NCI-H748 (cell line): ENCODE measurements at regions not wholly inside any gene's neighbourhood (a gene's known extent, or its start where the extent isn't known, plus 50 kb on each side); places are given as distances from the start of the nearest gene placed in this dataset.
"Not testable (repeated sequence)": the region's sequence is repeated elsewhere in the genome, so short reads cannot be mapped to it uniquely, and the experiment has no call there.

Experiments used
- DNase-seq: peaks from one replicate; lab custom pipeline; 2025; ENCODE audit not compliant: unreplicated experiment; lab: John Stamatoyannopoulos, UW

DNA sequence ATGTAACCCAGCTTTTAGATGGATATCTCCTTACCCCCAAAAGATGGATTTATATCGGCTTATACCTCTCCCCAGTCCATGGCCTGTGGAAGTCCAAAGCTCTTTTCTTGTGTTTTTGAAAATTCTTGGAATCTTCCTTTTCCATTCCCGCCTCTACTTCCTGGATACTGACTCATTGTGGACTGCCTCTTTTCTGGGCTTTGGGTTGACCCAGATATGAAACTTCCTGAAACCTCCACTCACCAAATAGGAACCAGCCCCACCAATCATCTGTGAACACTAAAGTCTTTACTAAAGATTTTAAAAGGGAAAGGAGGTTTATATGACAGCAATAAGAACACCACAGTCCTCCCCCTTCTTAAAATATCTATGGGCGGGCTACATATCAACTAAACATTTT lies 163.4 kb upstream of the SYN3 start:
- no peak for DNase-seq

DNA sequence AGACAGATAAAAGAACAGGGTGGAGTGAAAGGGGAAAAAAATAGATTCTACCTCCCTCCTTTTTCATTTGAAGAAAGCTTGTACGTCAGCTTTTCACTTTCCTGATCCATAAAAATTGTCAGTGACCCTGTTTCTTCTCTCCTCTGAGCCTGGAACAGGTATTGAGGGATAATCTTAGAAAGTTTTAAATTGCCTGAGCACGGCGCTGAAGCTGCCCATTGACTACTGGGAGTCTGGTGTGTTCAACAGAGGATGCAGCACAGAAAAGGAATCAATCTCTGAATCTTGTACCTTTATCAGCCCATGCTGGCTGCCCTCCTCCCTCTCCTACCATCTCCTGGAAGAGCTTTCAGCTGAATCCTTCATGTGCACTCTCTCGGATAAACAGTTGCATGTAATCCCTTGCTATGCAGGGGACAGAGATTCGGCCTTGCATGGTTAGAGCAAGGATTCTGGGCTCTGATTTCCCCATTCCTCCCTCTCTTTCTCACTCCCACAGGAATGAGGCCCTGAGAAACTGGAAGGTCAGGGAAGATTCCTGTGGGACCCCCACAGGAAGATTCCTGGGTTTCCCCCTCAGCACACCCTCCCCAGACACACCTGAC lies 162.4 kb upstream of the SYN3 start:
- no peak for DNase-seq

DNA sequence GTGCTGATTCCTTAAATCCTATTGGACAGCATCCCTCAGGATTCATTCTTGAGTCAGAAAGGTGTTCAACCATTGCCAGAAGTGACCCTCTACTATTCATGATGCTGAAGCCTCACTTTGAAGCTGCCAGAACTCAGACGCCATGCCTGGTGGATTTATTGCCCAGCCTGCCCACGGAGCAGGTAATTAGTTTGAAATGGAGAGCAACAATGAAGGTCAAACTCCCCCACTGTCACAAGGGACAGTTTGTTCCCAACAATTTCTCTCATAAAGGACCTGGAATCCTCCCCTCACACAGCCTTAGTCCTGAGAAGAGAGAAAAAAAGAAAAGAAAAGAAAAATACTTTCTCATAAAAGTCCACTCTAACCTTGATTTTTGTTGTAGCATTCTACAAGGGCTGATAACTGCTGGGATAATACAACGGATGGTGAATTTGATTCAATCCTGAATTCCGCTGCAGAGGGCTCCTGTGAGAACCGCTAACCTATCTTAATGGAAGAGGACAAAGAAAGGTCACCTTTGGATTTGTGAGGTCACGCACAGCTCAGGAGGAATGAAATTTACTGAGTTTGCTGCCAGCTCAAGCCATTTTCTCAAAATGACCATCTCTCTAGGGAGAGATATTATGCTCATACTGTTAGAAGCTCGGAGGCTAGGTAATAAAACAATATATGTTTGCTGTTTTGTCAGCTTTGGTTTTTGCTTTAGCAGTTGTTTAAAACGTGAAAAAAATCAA lies 161.6 kb upstream of the SYN3 start:
- no peak for DNase-seq

DNA sequence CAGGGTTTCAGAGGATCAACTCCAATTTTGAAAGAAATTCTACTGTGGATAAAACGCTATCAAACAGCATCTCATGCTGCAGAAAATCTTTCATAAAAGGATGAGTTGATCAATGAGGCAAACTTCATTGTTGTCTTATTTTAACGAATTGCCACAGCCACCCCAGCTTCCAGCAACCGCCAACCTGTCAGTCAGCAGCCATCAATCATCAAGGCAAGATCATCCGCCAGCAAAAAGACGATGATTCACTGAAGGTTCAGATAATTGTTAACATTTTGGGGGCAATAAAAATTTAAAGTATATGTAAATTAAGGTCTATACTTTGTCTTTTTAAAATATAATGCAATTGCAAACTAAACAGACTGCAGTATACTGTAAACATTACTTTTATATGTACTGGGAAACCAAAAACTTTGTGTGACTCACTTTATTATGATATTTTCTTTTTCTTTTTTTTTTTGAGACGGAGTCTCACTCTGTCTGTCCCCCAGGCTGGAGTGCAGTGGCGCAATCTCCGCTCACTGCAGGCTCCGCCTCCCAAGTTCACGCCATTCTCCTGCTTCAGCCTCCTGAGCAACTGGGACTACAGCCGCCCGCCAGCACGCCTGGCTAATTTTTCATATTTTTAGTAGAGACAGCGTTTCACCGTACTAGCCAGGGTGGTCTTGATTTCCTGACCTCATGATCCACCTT lies 155.3 kb upstream of the SYN3 start:
- DNase-seq, result no peak

DNA sequence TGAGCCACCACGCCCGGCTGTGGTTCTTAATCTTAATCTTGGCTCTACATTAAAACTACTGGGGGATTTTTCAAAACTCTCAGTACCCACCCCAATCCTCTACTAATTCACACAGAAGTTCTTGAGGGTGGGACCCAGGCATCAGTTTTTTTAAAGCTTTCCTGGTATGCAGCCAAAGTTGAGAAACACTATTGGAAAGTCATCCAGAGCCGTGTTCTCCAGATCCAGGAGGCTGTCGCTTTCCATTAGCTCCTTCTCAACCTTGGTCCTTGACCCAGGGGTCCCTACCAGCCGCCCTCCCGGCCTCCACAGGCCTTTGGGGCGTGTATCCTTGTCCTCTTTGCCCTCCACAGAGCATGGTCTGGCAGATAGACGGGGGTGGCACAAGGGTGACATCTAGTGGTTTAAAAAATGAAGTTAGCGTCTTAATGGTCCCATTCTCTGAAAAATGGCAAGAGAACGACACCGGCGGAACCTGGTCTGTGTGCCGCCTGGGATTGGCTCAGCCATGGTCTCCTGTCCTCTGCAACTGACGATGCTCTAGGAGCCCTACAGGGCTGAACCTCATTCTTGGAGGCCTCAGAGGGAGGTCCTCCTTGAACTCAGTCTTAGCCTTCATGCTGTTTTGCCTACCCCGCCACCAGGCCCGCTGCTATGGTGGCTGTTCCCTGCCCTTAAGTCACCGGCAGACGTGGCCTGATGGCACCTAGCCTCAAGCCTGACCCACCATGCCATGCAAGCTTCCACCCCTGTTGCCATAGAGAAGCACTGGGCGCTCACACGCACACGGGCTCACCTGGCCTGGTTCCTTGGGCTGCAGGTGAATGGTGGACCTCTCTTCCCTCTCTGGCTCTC lies 152.0 kb upstream of the SYN3 start:
- DNase-seq, result peak; percentile 26

DNA sequence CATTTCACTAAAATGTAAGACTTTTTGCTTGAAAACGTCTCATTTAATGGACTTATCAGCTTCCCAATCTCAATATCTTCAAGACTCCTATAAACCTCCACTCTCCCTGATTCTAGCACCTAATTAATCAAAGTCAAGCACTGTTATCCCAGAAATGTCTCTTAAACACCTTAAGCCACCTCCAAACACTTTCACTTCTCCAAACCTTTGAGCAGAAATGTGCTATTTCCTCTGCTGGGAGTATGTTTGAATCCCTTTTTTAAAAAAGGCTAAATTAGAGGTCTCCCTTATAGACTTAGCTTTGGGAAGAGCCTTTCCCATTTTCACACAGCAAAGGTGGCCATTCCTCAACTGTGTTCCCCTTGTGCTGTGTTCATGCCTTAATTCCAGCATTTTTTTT lies 146.2 kb upstream of the SYN3 start:
- no peak for DNase-seq

DNA sequence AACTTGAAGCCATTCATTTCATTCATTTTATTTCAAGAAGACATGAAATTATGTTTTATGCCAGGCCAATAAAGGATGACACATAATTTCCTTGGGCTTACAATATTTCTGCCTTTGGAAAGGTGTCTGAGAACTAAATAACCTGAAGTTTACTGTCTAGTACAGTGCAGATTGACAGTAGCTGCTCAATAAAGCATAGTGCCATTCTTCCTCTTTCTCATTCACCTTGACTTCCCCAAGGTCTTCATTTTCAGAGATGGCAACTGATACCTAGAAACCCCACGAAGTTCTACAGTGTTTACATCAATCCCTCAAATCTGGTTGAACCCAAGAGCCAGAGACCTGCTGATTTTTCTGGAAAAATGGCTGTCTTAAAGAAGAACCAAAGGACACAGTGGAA lies 144.3 kb upstream of the SYN3 start:
- DNase-seq, result no peak

DNA sequence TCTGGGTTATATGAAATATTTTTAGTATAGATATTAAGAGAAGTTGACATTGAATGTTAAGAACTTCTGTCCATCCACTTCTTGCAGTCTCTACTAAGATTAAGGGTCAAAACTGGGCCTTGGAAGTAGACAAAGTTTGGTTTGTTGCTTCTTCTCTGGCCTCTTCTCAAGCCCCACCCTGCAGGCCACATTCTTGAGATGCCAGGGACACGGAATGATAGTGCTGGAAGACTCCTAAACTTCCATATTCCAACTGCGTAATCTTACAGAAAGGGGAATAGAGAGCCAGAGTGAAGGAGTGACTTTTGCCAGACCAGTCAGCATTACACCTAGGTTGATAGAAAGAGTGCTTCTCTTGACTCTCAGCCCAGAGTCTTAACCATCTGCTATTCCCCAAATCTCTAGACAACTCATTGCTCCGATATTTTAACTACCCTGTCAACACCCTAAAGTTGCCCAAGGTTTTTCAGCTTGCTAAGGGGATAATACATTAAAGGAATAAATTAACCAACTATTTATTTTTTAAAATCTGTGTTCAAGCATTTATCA lies 136.4 kb upstream of the SYN3 start:
- DNase-seq, result no peak

DNA sequence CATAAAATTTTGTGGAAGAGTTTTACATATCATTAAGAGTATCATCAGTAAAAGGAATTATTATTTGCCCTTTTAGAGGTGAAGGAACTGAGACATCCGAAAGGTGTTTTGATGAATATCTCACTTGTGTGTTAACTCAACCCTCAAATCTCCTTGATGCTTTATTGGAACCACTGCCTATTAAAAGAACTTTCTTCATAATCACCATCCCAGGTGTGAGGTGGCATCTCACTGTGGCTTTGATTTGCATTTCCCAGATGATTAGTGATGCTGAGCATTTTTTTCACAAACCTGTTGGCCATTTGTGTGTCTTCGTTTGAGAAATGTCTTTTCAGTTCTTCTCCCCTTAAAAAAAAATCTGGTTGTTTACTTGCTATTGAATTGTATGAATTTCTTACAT lies 134.0 kb upstream of the SYN3 start:
- DNase-seq, result no peak

DNA sequence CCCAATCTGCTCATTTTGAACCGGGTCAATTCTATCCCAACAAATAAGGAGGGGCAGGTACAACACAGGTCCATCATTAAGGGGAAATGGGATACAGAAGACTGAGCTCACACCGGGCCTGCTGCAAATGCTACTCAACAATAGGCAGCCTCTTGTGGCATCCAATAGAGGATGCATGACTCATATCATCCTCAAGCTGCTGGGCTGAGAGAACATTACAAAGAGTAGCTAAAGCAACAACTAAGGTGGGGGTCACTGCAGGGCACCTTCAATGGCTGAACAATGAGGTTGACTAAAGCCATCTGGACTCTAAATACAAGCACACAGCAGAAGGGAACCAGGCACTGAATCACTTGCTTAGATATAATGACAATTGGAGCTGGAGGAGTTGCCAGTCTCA lies 130.1 kb upstream of the SYN3 start:
- DNase-seq, result no peak

DNA sequence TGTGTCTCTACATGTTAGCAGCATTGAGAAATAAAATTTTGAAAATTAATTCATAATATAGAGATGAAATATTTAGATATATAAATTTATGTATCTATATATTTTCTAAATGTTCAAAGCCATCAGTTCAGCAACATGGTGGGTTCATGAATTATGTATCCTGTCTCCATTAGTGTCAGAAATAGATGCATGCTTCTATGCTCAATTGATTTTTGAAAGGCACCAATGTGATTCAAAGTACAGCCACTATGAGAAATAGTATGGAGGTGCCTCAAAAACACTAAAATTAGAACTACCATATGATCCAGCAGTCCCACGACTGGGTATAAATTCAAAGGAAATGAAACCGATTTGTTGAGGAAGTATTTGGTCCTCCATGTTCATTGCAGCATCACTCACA lies 128.6 kb upstream of the SYN3 start:
- no peak for DNase-seq

DNA sequence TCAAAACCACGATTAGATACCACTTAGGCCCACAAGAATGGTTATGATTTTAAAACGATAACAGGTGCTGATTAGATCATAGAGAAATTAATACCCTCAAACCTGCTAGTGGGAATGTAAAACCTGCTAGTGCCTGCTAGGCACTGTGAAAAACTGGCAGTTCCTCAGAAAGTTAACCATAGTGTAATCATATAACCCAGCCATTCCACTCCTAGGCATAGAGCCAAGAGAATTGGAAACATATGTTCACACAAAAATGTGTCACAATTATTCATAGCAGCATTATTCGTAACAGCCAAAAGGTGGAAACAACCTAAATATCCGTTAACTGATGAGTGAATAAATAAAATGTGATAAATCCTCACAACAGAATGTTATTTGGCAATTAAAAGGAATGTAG lies 122.2 kb upstream of the SYN3 start:
- no peak for DNase-seq

DNA sequence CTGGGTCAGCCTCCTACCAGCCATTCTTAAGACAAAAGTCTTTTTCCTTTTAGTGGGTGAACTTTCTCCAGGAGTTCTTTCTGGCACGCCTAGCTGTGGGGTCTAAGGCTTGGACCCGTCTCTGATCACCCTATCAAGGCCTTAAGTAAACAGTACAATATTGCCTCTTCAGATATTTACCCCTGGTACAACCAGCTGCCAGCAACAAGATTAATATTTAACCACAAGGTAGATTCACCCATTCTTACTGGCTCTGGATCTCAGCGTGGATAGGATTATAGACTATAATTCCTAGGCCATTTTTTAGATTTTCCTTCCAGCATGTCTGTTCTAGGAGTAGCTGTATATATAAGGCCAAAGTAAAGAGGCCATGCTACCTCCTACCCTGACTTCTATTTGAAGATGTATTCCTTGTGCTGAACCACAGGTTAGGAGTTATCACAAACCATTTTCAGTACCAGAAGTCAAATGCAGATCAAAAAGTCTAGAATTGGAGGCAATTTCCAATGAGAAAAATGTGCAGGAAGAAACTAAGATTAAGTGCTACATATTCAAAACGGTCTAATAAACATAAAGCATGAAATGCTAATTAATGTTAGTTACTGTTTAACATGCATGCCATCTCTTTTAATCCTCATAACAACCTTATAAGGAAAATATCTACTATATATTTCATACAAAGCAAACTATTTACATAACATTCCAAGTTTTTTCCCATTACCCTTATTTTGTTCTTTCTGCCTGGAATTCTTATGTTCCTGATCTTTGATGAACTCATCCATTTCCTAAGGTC lies 110.0 kb upstream of the SYN3 start:
- DNase-seq, result no peak

DNA sequence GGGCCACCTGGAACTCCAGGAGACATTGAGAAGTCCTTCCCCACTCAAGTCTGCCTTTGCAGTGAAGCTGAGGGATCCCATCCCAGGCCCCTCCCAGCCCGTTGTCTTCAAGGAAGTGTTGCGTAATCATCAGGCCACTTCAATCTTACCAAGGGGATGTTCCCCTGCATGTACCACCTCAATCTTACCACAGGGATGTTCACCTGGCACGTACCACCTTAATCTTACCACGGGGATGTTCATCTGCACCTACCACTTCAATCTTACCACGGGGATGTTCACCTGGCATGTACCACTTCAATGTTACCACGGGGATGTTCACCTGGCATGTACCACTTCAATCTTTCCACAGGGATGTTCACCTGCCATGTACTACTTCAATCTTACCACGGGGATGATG lies 108.0 kb upstream of the SYN3 start:
- no peak for DNase-seq

DNA sequence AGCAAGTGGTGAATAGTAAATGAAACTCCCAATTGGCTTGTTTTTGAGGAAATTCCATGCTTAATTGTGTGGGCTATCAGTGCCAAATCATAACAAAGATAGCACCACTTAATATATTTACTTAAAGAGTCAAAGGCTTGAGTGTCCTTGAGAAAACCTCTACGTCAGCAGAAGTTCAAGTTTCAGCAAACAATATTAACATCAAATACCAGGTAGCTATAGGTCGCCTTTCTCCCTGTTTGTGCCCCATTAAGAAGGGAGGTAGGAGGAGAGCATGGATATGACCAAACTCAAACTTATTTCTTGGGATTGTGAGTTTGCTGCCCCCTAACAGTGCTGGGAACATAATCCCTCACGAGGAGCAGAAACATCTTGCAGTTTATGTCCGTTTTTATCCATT lies 105.6 kb upstream of the SYN3 start:
- peak; percentile 12 for DNase-seq

DNA sequence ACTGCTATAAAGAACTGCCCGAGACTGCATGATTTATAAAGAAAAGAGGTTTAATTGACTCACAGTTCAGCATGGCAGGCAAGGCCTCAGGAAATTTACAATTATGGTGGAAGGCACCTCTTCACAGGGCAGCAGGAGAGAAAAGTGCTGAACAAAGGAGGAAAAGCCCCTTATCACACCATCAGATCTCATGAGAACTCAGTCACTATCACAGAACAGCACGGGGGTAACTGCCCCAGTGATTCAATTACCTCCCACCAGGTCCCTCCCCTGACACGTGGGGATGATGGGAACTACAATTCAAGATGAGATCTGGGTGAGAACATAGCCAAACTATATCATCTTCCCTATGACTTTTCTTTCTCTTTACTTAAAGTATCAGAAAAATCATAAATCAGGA lies 104.0 kb upstream of the SYN3 start:
- DNase-seq, result no peak

DNA sequence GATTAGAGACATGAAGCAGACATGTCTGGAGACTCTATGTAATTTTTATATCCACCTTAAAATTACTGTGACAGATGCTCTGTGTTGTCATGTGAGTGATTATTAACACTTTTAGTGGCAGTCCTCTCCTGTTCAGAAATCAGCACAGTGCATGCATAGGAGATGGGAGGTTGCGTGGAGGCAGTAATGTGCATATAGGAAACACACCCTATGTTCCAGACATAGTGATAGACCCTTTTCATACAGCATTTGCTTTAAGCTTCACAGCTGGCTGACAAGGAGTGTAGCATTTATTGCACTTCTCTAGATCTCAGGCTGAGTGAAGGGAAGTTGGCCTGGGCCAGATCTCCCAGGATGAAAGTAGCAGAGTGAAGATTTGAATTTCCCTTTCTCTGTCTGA lies 102.3 kb upstream of the SYN3 start:
- no peak for DNase-seq

DNA sequence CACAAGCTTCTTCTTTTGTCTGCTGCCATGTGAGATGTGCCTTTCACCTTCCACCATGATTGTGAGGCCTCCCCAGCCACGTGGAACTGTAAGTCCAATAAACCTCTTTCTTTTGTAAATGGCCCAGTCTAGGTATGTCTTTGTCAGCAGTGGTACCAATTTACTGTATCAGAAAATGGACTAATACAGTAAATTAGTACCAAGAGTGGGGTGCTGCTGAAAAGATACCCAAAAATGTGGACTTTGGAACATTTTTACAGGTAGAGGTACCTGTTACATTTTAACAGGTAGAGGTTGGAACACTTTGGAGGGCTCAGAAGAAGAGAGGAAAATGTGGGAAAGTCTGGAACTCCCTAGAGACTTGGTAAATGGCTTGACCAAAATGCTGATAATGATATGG lies 96.8 kb upstream of the SYN3 start:
- DNase-seq, result not testable (repeated sequence)

DNA sequence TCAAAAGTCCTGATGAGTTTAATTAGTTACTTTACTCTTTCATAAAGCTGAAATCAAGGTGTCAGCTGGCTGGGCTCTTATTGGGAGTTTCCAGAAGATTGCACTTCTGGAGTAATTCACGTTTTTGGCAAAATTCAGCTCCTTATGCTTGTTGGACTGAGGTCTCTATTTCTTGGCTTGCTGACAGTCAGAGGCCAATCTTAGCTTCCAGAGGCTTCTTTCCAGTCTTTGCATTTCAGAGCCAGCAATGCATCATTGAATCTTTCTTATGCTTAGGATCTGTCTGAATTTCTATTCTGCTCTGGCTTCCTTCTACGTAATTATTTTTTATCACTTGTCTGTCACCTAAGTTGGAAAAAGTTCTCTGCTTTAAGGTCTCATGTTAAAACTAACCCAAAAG lies 91.4 kb upstream of the SYN3 start:
- DNase-seq, result no peak

DNA sequence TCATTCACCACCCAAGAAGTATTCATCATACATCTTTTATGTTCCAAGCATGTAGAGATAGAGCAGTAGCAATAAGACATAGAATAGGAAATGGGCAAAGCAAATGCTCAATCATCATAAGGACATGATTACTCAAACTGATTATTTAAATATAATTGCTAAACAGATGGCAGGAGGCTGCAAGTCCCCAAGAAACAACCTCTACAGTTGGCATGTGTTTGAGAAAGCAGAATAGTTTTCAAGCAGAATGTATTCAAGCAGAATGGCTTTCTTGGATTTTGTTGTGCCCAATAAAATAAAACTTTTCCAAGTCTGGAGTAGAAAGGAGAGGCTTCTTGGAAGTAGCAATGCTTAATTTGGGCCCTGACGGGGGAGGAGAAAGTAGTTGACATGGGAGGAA lies 86.5 kb upstream of the SYN3 start:
- no peak for DNase-seq
